HG02885 (cell line): ENCODE measurements at regions not wholly inside any gene's neighbourhood (a gene's known extent, or its start where the extent isn't known, plus 50 kb on each side); places are given as distances from the start of the nearest gene placed in this dataset.
"Not testable (repeated sequence)": the region's sequence is repeated elsewhere in the genome, so short reads cannot be mapped to it uniquely, and the experiment has no call there.

Experiments
- ATAC-seq: cut with Tn5 transposase; IDR thresholded peaks from one replicate; pipeline ENCODE4 v1.9.1; 2021; ENCODE audit warnings: mild to moderate bottlenecking; ENCODE audit not compliant: unreplicated experiment, poor library complexity

GRCh38 chr4:106604319-106605051 is 235.9 kb upstream of the GIMD1 start:
- ATAC-seq = no peak

- no peak for ATAC-seq
Measured at GRCh38 chr4:106603471-106603870, 234.9 kb upstream of the GIMD1 start.

GRCh38 chr4:106602711-106603110 is 234.1 kb upstream of the GIMD1 start:
- ATAC-seq = no peak

GRCh38 chr4:106601519-106601918 is 232.9 kb upstream of the GIMD1 start:
- no peak for ATAC-seq

GRCh38 chr4:106595906-106596305 is 227.3 kb upstream of the GIMD1 start:
- ATAC-seq = no peak

GRCh38 chr4:106594291-106594952 is 225.8 kb upstream of the GIMD1 start:
- ATAC-seq = no peak

- no peak for ATAC-seq
Measured at GRCh38 chr4:106588891-106589290, 220.3 kb upstream of the GIMD1 start.

- no peak for ATAC-seq
Measured at GRCh38 chr4:106587558-106587957, 219.0 kb upstream of the GIMD1 start.

GRCh38 chr4:106585915-106586349 is 217.4 kb upstream of the GIMD1 start:
- no peak for ATAC-seq

- no peak for ATAC-seq
Measured at GRCh38 chr4:106584337-106584989, 215.9 kb upstream of the GIMD1 start.

GRCh38 chr4:106583567-106583966 is 215.0 kb upstream of the GIMD1 start:
- ATAC-seq = no peak

- no peak for ATAC-seq
Measured at GRCh38 chr4:106583108-106583507, 214.5 kb upstream of the GIMD1 start.

- no peak for ATAC-seq
Measured at GRCh38 chr4:106582103-106582502, 213.5 kb upstream of the GIMD1 start.

- no peak for ATAC-seq
Measured at GRCh38 chr4:106579236-106579635, 210.7 kb upstream of the GIMD1 start.

GRCh38 chr4:106569146-106570031 is 200.8 kb upstream of the GIMD1 start:
- no peak for ATAC-seq

- no peak for ATAC-seq
Measured at GRCh38 chr4:106565727-106566126, 197.1 kb upstream of the GIMD1 start.

- ATAC-seq = not testable (repeated sequence)
Measured at GRCh38 chr4:106563637-106564036, 195.1 kb upstream of the GIMD1 start.

- no peak for ATAC-seq
Measured at GRCh38 chr4:106551724-106552123, 183.1 kb upstream of the GIMD1 start.

- ATAC-seq = no peak
Measured at GRCh38 chr4:106548446-106549044, 180.0 kb upstream of the GIMD1 start.

- no peak for ATAC-seq
Measured at GRCh38 chr4:106546370-106546769, 177.8 kb upstream of the GIMD1 start.
